ENCODE measurements at regions not wholly inside any gene's neighbourhood (a gene's known extent, or its start where the extent isn't known, plus 50 kb on each side); places are given as distances from the start of the nearest gene placed in this dataset.
"Not testable (repeated sequence)": the region's sequence is repeated elsewhere in the genome, so short reads cannot be mapped to it uniquely, and the experiment has no call there.

DNA sequence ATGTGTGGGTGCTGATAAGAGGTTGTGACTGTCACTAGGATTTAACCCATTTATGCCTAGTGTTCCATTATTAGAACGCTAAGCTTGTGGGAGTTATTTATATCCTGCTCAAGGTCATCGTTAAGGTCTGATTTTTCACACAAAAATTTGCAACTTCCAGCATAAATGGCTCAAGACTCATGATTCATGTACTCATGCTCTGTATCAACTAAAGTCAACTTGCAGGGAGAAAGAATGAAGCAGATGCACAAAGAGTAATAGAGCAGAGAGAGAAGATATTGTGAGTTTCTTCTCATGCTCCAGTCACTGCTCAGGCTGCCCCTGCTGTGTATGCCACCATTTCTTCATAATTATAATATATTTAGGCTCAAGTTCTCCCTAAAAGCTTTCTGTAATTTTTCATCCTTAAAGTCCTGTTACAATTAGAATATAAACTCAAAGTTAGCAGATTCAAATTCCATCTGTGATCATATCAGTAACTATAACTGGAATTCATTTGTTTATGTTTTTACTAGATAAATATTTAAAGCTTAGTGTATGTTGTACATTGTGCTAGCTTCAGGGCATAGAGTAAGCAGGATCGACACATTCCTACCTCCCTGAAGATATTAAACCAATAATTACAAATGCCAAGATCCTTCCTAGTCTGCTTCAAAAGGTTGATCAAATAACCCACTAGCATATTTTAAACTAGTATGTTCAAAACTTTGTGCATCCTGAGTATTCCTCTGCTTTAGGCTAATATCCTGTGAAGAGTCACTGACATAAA, 136.7 kb downstream of the NUDT12 start:
- peak in 1 of 2 experiments; percentile 22 for DNase-seq

GRCh38 chr5:103424453-103425205, 138.0 kb downstream of the NUDT12 start:
- no peak for DNase-seq

DNA sequence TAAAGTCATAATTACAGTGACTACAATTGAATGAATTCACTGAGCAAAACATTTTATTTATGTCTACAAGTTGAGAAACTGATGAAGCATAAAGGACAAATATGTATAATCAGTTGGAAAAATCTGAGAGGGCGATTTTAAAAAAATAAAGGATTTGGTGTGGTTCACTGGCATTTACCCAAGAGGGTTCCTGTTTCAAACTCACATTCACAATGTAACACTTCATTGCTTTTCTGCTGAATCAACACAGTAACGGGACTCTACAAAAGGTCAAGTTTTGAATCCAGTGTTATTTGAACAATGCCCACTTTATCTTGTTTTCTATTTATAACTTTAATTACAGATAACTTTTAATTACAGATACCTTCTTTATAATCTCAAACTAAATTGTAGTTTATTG, 138.6 kb downstream of the NUDT12 start:
- no peak for DNase-seq

GRCh38 chr5:103422756-103423155, 139.8 kb downstream of the NUDT12 start:
- no peak for DNase-seq

GRCh38 chr5:103414604-103415003, 148.0 kb downstream of the NUDT12 start:
- DNase-seq: no peak

DNA sequence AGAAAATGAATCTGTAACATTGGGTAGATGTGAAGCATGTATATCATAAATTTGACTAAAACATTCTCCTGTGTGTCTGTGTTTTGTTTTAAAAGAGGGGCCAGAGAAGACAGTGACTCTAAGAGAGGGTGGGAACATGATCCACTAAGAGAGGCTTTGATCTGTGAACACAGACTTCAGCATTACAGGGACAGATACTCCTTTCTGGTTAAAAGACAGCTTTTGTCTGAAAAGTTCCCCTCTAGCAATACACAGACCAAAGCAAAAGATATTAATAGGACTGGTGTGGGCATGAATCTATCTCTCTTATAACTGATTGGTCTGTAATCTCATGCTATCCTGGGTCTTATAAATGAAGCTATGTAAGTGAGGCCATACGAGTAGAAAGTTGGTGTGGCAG, 150.9 kb downstream of the NUDT12 start:
- no peak for DNase-seq

- DNase-seq: peak; percentile 46 to 66
Observed at GRCh38 chr5:103410172-103410571, 151.6 kb downstream of the MACIR start.

GRCh38 chr5:103409013-103409670, 150.6 kb downstream of the MACIR start:
- no peak for DNase-seq

DNA sequence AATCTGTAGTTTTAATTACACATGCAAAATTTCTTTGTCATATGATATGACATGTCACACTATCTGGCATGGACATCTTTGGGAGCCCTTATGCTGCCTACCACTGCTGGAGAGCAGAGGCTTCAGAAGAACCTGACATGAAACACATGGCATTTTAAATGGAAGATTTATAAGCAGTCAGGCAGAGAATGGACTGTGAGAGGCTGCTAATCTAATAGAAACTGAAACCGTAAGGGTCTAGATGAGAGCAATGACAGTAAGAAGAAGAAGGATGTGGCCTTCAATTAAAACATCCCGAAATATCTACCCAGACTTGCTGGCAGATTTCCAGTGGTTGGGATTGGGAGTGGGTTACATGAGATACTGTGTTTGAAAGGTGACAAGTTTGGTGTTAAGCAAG, 149.8 kb downstream of the MACIR start:
- DNase-seq: no peak

- no peak for DNase-seq
Observed at GRCh38 chr5:103407402-103407801, 148.8 kb downstream of the MACIR start.

DNA sequence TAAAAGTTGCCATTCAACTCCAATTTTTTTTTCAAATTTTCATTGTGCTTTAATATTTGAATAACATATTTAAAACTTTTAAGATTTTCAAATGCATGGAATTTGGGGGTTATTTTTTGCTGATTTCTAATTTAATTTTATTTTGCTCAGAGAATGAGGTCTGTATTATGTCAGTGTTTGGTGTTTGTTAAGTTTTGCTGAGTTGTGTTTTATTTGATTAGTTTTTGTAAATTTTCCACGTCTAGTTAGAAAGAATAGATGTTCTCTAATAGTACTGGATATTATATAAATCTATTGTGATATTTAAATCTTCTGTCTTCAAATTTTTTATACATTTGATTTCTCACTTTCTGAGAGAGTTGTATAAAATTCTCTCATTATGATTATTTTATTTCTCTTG, 145.9 kb downstream of the MACIR start:
- DNase-seq: no peak

DNA sequence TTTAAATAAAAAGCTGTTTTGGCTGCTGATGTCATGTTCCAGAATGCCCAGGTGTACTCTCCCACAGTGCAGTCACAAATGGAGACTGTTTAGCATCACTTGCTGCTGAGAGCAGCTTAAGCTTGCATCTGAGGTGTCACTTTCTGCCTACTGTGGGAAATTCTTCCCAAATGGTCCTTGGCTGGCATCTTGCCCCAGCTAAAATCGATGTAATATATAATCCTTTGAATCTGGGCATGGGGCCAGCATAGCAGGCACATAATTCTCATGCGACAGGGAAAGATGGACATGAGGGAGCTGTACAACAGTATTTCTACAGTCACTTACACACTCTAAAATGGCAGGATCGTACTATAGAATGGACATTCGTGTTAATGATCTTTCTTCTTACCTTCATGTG, 144.3 kb downstream of the MACIR start:
- no peak for DNase-seq

DNA sequence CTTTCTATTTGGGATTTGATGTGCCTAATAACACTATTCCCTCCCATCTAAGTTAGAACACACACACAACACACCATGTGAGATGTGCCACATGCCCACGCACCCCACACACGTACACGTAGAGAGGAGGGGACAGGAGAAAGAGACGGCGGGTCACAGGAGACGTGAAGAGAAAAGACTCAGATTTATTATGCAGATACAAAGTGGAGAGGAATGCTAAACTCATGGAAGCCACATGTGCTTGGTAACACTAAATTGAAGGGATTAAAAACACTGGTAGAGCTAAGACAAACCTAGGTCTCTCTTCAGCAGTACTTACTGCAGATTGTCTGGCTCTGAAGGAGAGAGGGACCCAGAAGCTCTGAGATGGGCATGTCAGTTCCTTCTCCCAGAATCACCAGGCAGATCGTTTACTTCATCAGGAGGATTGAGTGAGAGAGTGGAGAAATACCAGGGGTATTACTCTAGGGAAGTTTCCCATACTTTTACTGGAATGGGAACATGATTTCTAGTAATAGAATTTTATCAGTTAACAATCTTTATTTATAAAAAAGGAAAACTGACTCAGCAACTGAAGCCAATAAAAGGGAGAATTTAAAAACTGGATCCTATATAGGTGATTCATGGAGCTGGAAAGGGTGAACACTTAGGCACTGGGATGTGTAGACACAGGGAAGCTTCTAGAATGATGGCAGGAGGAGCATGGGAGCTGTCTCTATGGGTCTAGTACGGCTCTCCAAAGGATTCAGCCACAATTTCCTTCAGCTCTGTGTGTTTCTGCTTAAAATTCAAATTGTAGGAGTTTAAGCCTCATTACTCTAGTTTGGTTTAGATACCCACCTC, 139.4 kb downstream of the MACIR start:
- DNase-seq: no peak

- no peak for DNase-seq
Observed at GRCh38 chr5:103394676-103395075, 136.1 kb downstream of the MACIR start.

DNA sequence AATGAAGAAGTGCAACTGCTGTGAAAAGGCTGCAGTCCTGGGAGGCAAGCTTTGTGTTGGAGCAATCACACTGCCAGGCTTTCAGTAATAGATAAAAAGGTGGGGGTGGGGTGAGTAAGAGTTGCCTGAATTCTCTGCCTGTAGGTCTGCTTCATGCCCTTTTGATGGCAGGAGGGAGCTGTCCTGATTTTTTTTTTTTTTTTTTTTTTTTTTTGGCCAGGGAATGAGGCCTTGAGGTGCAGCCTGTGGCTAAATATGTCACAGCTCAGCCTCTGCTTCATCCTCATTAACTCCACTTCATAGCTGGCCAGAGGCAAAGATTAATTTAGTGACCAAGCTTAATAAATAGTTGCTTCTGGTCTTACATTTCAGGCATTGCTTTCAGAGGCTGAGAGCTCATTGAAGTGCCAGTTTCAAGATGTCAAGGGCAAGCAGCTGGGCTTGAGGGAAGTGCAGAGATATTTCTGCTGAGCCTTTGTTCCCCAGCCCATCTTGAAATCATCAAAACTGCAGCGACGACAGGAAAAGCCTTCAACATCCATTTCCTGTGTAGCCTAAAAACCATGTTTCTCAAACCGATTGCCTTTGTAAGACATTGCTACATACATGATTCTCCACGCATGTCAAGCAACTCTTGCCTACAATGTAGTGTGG, 134.7 kb downstream of the MACIR start:
- no peak for DNase-seq

GRCh38 chr5:103391659-103392058, 133.1 kb downstream of the MACIR start:
- DNase-seq: no peak

DNA sequence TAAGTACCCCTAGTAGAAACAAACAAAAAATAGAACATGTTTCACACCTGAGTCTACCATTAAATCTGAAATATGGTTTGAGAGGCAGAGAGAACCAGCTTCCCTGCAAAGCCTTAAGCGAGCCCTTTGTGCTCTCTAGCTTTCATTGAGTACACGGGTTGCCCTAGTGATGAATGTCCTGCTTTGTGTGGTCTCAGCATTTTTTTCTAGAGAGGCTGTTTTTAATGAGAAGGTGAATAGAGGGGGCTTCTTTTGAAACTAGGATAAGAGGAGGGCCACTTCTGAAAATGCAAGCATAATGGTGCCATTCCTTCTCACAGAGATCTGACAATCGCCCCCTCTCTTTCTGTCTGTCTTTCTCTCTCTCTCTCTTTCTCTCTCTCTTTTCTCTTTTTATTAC, 131.3 kb downstream of the MACIR start:
- DNase-seq: no peak

DNA sequence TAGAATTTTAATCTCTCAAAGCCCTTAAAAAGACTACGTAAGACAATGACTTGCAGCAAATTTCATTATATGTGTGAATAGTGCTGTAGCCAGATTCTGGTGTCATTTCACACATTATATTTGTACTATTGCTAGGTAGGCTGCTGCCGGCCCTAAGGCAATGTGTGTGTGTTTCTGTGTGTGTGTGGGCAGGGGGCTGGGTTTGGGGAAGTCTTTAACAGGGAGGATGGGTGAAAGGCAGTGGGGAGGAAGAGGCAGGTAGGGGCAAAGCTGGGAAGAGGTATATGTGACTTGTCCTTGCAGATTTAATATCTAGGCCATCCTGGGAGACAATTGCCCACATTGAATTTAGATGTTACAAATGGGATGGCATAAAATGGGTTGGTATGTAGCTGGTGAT, 130.8 kb downstream of the MACIR start:
- no peak for DNase-seq

GRCh38 chr5:103385722-103386121, 127.2 kb downstream of the MACIR start:
- DNase-seq: no peak

- not testable (repeated sequence) for DNase-seq
Observed at GRCh38 chr5:103377638-103378037, 119.1 kb downstream of the MACIR start.

DNA sequence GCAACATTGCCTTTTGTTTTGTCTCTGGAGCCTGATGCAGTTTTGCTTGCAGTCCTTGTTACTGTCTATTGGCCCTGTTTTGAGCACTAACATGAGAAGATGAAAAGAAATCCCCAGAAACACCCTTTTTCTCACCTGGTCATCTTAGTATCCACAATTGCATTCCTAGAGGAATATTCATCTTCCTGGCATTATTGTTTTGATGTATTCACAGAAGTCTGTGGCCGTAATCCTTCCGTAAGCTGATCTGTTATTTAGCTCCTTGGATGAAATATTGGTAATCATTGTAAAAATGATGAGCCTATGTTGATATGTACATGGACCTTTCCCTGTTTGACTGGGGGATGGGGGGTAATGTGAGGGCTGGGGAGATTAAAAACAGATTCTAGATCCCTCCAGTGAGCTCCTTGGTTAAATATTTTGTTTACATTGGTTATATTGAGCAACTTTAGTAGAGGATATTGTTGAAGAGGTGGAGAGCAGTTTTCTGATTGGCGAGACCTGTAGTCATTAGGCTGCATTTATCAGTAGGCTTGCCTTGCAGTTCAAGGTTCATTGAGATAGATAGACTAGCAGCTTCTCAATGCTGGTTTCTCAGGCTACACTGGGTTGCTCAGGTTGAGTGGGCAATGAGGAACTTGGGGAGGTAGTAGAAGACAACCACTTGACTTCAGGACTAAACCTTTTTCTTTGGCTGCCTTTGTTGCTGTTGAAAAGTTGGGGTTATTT, 117.5 kb downstream of the MACIR start:
- DNase-seq: no peak

DNA sequence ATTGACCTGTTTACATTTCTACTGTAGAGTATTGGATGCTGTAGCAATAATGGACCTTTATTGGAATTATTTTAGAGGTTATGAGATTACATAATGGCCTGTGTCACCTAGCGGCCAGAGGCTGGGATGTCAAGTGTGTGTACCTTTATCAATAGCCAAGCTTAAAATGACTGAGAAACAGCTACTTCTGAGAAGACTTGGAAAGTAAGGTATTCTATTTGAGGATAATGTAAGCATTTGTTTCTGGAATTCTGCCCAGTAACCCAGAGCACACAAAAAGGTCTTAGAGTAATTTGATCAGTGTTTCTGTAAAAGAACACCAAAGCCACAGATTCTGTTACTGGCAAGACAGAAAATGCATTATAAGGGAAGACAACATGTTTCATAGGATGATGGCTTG, 116.8 kb downstream of the MACIR start:
- DNase-seq: no peak
